ENCODE measurements at regions not wholly inside any gene's neighbourhood (a gene's known extent, or its start where the extent isn't known, plus 50 kb on each side); places are given as distances from the start of the nearest gene placed in this dataset.

DNA sequence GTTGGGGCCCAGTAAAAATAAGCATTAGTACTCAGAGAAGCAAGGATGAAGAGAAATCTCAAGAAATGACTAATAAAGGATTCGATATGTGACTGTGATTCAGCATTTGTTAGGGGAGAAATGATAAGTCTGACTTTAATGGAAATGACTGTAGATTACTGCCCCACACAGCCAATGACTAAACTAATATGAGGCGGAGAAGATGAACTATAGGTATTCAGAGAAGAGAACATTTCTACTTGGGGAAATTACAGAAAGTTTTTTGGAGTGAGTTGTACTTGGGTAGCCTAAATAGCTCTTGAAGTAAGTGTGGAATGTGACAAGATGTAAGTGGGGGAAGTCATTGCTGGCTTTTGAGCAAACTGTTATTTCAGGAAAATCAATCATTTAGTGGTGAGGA, 380.0 kb downstream of the PDCD6IP start:
- Histone ChIP-seq H3K27me3 (ENCODE audit: insufficient read depth, low read depth) (no peaks in the 10 kb centered on the region), H2AFZ (no peak overlapping the region), H4K20me1 (ENCODE audit: insufficient read depth) (no peaks in the 10 kb centered on the region), H3K9me2 (ENCODE audit: insufficient read depth) (no peaks in the 10 kb centered on the region), H3K27ac (no peak overlapping the region), H3F3A (ENCODE audit: insufficient read depth, low read depth) (no peaks in the 10 kb centered on the region), H3K4me2 (no peak overlapping the region), H3K9me3 (ENCODE audit: insufficient read depth, low read depth) (no peaks in the 10 kb centered on the region), H3K36me3 (ENCODE audit: low read depth) (no peaks in the 10 kb centered on the region), H3K4me1 (replicated peaks; ENCODE audit: insufficient read depth) (no peaks in the 10 kb centered on the region), H3K79me2 (ENCODE audit: low read depth) (no peaks in the 10 kb centered on the region), H3K4me3 (no peak overlapping the region)
- CTCF ChIA-PET, result no interaction called here
- intact Hi-C loops (cut with micrococcal nuclease; ENCODE audit: unreplicated experiment), result no loop called here
- POLR2A ChIA-PET (ENCODE audit: unreplicated experiment), result no interaction called here
- DNase-seq, result no peak
- no peak for TF ChIP-seq EZH2 (IDR thresholded peaks at IDR 0.05; ENCODE audit: low read depth)
- TF ChIP-seq, protein P1, sequence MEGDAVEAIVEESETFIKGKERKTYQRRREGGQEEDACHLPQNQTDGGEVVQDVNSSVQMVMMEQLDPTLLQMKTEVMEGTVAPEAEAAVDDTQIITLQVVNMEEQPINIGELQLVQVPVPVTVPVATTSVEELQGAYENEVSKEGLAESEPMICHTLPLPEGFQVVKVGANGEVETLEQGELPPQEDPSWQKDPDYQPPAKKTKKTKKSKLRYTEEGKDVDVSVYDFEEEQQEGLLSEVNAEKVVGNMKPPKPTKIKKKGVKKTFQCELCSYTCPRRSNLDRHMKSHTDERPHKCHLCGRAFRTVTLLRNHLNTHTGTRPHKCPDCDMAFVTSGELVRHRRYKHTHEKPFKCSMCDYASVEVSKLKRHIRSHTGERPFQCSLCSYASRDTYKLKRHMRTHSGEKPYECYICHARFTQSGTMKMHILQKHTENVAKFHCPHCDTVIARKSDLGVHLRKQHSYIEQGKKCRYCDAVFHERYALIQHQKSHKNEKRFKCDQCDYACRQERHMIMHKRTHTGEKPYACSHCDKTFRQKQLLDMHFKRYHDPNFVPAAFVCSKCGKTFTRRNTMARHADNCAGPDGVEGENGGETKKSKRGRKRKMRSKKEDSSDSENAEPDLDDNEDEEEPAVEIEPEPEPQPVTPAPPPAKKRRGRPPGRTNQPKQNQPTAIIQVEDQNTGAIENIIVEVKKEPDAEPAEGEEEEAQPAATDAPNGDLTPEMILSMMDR (conservative IDR thresholded peaks at IDR 0.05), result no peak
- no TSS peak for BruUV-seq (replicated peaks)

DNA sequence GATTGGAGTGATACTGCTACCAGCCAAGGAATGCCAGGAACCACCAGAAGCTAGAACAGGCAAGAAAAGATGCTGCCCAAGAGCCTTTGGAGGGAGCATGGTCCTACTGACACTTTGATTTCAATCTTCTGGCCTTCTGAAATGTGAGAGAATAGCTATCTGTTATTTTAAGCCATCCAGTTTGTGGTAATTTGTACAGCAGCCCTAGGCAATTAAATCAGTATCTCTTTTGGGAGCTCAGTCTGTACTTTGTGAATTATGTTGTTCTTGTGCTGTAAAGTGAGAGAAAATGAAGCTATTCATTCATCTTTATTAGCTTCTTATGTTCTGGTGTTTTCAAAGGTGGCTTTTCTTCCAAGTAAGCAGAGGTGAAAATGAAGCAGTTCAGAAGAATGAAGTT, 381.3 kb downstream of the PDCD6IP start:
- Histone ChIP-seq H3K9me3 (ENCODE audit: insufficient read depth, low read depth) (no peaks in the 10 kb centered on the region), H4K20me1 (ENCODE audit: insufficient read depth) (no peaks in the 10 kb centered on the region), H3K36me3 (ENCODE audit: low read depth) (no peaks in the 10 kb centered on the region), H3K9me2 (ENCODE audit: insufficient read depth) (no peaks in the 10 kb centered on the region), H3K4me2 (no peak overlapping the region), H3K79me2 (ENCODE audit: low read depth) (no peaks in the 10 kb centered on the region), H3K27ac (no peak overlapping the region), H3K4me3 (no peak overlapping the region), H2AFZ (no peak overlapping the region), H3K27me3 (ENCODE audit: insufficient read depth, low read depth) (no peaks in the 10 kb centered on the region), H3K4me1 (replicated peaks; ENCODE audit: insufficient read depth) (no peaks in the 10 kb centered on the region), H3F3A (ENCODE audit: insufficient read depth, low read depth) (no peaks in the 10 kb centered on the region)
- intact Hi-C loops (cut with micrococcal nuclease; ENCODE audit: unreplicated experiment), result no loop called here
- CTCF ChIA-PET, result no interaction called here
- POLR2A ChIA-PET (ENCODE audit: unreplicated experiment), result no interaction called here
- BruUV-seq (replicated peaks), result no TSS peak
- no peak for TF ChIP-seq EZH2 (IDR thresholded peaks at IDR 0.05; ENCODE audit: low read depth)
- TF ChIP-seq, protein P1 (conservative IDR thresholded peaks at IDR 0.05), result no peak
- no peak for DNase-seq

DNA sequence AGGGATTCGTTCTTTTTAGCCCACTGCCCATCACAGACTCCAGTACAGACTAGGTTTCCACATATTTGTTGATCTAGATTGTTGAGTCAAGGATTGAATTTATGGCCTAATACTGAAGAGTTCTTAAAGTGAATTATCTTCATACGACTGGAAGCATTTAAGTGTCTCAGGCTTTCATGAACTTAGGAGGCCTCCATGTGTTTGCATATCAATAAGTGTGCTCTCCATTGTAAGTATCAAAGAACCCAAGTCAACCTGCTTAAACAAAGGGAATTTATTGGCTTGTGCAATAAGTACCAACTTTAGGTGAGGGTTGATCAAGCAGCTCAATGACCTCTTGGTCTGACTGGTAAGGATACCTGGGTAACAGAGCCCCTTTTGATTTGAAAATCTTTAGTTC, 382.1 kb downstream of the PDCD6IP start:
- TF ChIP-seq EZH2 (IDR thresholded peaks at IDR 0.05; ENCODE audit: low read depth), result no peak
- TF ChIP-seq, protein P1 (conservative IDR thresholded peaks at IDR 0.05), result no peak
- H3K4me2 ChIP-seq, result no peak overlapping the region
- H3K4me1 ChIP-seq (replicated peaks; ENCODE audit: insufficient read depth), result no peaks in the 10 kb centered on the region
- no peaks in the 10 kb centered on the region for H3K79me2 ChIP-seq (ENCODE audit: low read depth)
- H3K27ac ChIP-seq, result no peak overlapping the region
- no peaks in the 10 kb centered on the region for H4K20me1 ChIP-seq (ENCODE audit: insufficient read depth)
- no peaks in the 10 kb centered on the region for H3K27me3 ChIP-seq (ENCODE audit: insufficient read depth, low read depth)
- ChIA-PET CTCF (no interaction called here), POLR2A (ENCODE audit: unreplicated experiment) (no interaction called here)
- H3K9me2 ChIP-seq (ENCODE audit: insufficient read depth), result no peaks in the 10 kb centered on the region
- H2AFZ ChIP-seq, result no peak overlapping the region
- DNase-seq, result no peak
- H3F3A ChIP-seq (ENCODE audit: insufficient read depth, low read depth), result no peaks in the 10 kb centered on the region
- no peaks in the 10 kb centered on the region for H3K9me3 ChIP-seq (ENCODE audit: insufficient read depth, low read depth)
- intact Hi-C loops (cut with micrococcal nuclease; ENCODE audit: unreplicated experiment), result no loop called here
- no peak overlapping the region for H3K4me3 ChIP-seq
- no peaks in the 10 kb centered on the region for H3K36me3 ChIP-seq (ENCODE audit: low read depth)
- no TSS peak for BruUV-seq (replicated peaks)
